ENCODE measurements at regions not wholly inside any gene's neighbourhood (a gene's known extent, or its start where the extent isn't known, plus 50 kb on each side); places are given as distances from the start of the nearest gene placed in this dataset.

- TF ChIP-seq HDAC2 (IDR thresholded peaks at IDR 0.05) (no peak), ZNF175 (CRISPR knock-in tag; IDR thresholded peaks at IDR 0.05; ENCODE audit: low read depth) (no peak), ZBTB7A (IDR thresholded peaks at IDR 0.05; ENCODE audit: borderline replicate concordance, control insufficient read depth, low read depth, low read length) (no peak), POLR2A (conservative IDR thresholded peaks at IDR 0.05) (no peak), KDM4B (IDR thresholded peaks at IDR 0.05; ENCODE audit: borderline replicate concordance in 2 of 2, low read depth in 1 of 2) (no peak), EHMT2 (IDR thresholded peaks at IDR 0.05) (no peak), JUN (IDR thresholded peaks at IDR 0.05; ENCODE audit: borderline replicate concordance, low read depth, low read length) (no peak), JUN (CRISPR knock-in tag; IDR thresholded peaks at IDR 0.05; ENCODE audit: borderline replicate concordance) (no peak), ETV6 (IDR thresholded peaks at IDR 0.05; ENCODE audit: borderline replicate concordance in 1 of 2, low read depth in 2 of 2, low read length in 1 of 2) (no peak), ETV6 (CRISPR knock-in tag; IDR thresholded peaks at IDR 0.05; ENCODE audit: borderline replicate concordance) (no peak), CHD2 (IDR thresholded peaks at IDR 0.05; ENCODE audit: low read depth, low read length) (no peak), YY1 (IDR thresholded peaks at IDR 0.05; ENCODE audit: borderline replicate concordance in 1 of 3, control insufficient read depth in 1 of 3, extremely low read depth in 1 of 3, insufficient read depth in 3 of 3, insufficient read length in 1 of 3, insufficient replicate concordance in 2 of 3, low read depth in 1 of 3, low read length in 2 of 3) (no peak)
Measured at GRCh38 chr17:21542070-21542469, 150.3 kb upstream of the KCNJ18 start.
